ENCODE measurements at regions not wholly inside any gene's neighbourhood (a gene's known extent, or its start where the extent isn't known, plus 50 kb on each side); places are given as distances from the start of the nearest gene placed in this dataset.

GRCh38 chr3:145893331-145893730 lies 267.7 kb downstream of the PLOD2 start:
- TF ChIP-seq PAX5 (IDR thresholded peaks at IDR 0.05; ENCODE audit: insufficient read depth, low read length, severe bottlenecking) = no peak
- TF ChIP-seq POLR2AphosphoS5 (IDR thresholded peaks at IDR 0.05; ENCODE audit: low read depth, low read length) = no peak
- TF ChIP-seq TAF1 (IDR thresholded peaks at IDR 0.05; ENCODE audit: low read depth, low read length) = no peak
- no peak for TF ChIP-seq SPI1 (IDR thresholded peaks at IDR 0.05; ENCODE audit: low read depth, low read length)
- no peak for TF ChIP-seq POU2F2 (IDR thresholded peaks at IDR 0.05; ENCODE audit: low read depth, low read length)
- no peak for FAIRE-seq
- DNase-seq (ENCODE audit: insufficient read length, low spot score) = no peak

- TF ChIP-seq POLR2A (IDR thresholded peaks at IDR 0.05; ENCODE audit: low read depth, low read length) = no peak
- no peak for TF ChIP-seq POLR2AphosphoS5 (IDR thresholded peaks at IDR 0.05; ENCODE audit: low read depth, low read length)
- no peak for TF ChIP-seq POU2F2 (IDR thresholded peaks at IDR 0.05; ENCODE audit: low read depth, low read length)
- no peak for TF ChIP-seq SPI1 (IDR thresholded peaks at IDR 0.05; ENCODE audit: low read depth, low read length)
- no peak for TF ChIP-seq PAX5 (IDR thresholded peaks at IDR 0.05; ENCODE audit: insufficient read depth, low read length, severe bottlenecking)
- TF ChIP-seq TAF1 (IDR thresholded peaks at IDR 0.05; ENCODE audit: low read depth, low read length) = no peak
- no peak for FAIRE-seq
- DNase-seq (ENCODE audit: insufficient read length, low spot score) = no peak
Observed at GRCh38 chr3:145898487-145898886, 262.5 kb downstream of the PLOD2 start.

GRCh38 chr3:145899241-145899640 lies 261.7 kb downstream of the PLOD2 start:
- TF ChIP-seq TAF1 (IDR thresholded peaks at IDR 0.05; ENCODE audit: low read depth, low read length) (no peak), POLR2A (IDR thresholded peaks at IDR 0.05; ENCODE audit: low read depth, low read length) (no peak), SPI1 (IDR thresholded peaks at IDR 0.05; ENCODE audit: low read depth, low read length) (no peak)
- FAIRE-seq = no peak

GRCh38 chr3:145900056-145900829 lies 260.7 kb downstream of the PLOD2 start:
- DNase-seq (ENCODE audit: insufficient read length, low spot score) = no peak
- no peak for TF ChIP-seq PAX5 (IDR thresholded peaks at IDR 0.05; ENCODE audit: insufficient read depth, low read length, severe bottlenecking)
- TF ChIP-seq SPI1 (IDR thresholded peaks at IDR 0.05; ENCODE audit: low read depth, low read length) = no peak
- no peak for TF ChIP-seq POLR2AphosphoS5 (IDR thresholded peaks at IDR 0.05; ENCODE audit: low read depth, low read length)
- no peak for TF ChIP-seq POU2F2 (IDR thresholded peaks at IDR 0.05; ENCODE audit: low read depth, low read length)
- TF ChIP-seq TAF1 (IDR thresholded peaks at IDR 0.05; ENCODE audit: low read depth, low read length) = no peak
- TF ChIP-seq POLR2A (IDR thresholded peaks at IDR 0.05; ENCODE audit: low read depth, low read length) = no peak
- FAIRE-seq = peak; percentile 47

More at GRCh38 chr3:145899241-145899640, 261.7 kb downstream of the PLOD2 start:
- no peak for DNase-seq (ENCODE audit: insufficient read length, low spot score)

- DNase-seq (ENCODE audit: insufficient read length, low spot score) (no peak), FAIRE-seq (no peak)
- no peak for TF ChIP-seq TAF1 (IDR thresholded peaks at IDR 0.05; ENCODE audit: low read depth, low read length)
- no peak for TF ChIP-seq POLR2AphosphoS5 (IDR thresholded peaks at IDR 0.05; ENCODE audit: low read depth, low read length)
- TF ChIP-seq PAX5 (IDR thresholded peaks at IDR 0.05; ENCODE audit: insufficient read depth, low read length, severe bottlenecking) = no peak
- no peak for TF ChIP-seq SPI1 (IDR thresholded peaks at IDR 0.05; ENCODE audit: low read depth, low read length)
- no peak for TF ChIP-seq POLR2A (IDR thresholded peaks at IDR 0.05; ENCODE audit: low read depth, low read length)
- TF ChIP-seq POU2F2 (IDR thresholded peaks at IDR 0.05; ENCODE audit: low read depth, low read length) = no peak
Observed at GRCh38 chr3:145902166-145902565, 258.8 kb downstream of the PLOD2 start.

GRCh38 chr3:145903472-145904013 lies 257.4 kb downstream of the PLOD2 start:
- DNase-seq (ENCODE audit: insufficient read length, low spot score) (no peak), FAIRE-seq (no peak)
- TF ChIP-seq POU2F2 (IDR thresholded peaks at IDR 0.05; ENCODE audit: low read depth, low read length) (no peak), POLR2A (IDR thresholded peaks at IDR 0.05; ENCODE audit: low read depth, low read length) (no peak), POLR2AphosphoS5 (IDR thresholded peaks at IDR 0.05; ENCODE audit: low read depth, low read length) (no peak), SPI1 (IDR thresholded peaks at IDR 0.05; ENCODE audit: low read depth, low read length) (no peak), PAX5 (IDR thresholded peaks at IDR 0.05; ENCODE audit: insufficient read depth, low read length, severe bottlenecking) (no peak), TAF1 (IDR thresholded peaks at IDR 0.05; ENCODE audit: low read depth, low read length) (no peak)

GRCh38 chr3:145904138-145904537 lies 256.8 kb downstream of the PLOD2 start:
- FAIRE-seq (no peak), DNase-seq (ENCODE audit: insufficient read length, low spot score) (no peak)
- TF ChIP-seq SPI1 (IDR thresholded peaks at IDR 0.05; ENCODE audit: low read depth, low read length) (no peak), TAF1 (IDR thresholded peaks at IDR 0.05; ENCODE audit: low read depth, low read length) (no peak), POLR2AphosphoS5 (IDR thresholded peaks at IDR 0.05; ENCODE audit: low read depth, low read length) (no peak), POLR2A (IDR thresholded peaks at IDR 0.05; ENCODE audit: low read depth, low read length) (no peak), POU2F2 (IDR thresholded peaks at IDR 0.05; ENCODE audit: low read depth, low read length) (no peak), PAX5 (IDR thresholded peaks at IDR 0.05; ENCODE audit: insufficient read depth, low read length, severe bottlenecking) (no peak)

GRCh38 chr3:145906301-145906700 lies 254.7 kb downstream of the PLOD2 start:
- TF ChIP-seq SPI1 (IDR thresholded peaks at IDR 0.05; ENCODE audit: low read depth, low read length) = no peak
- TF ChIP-seq POLR2AphosphoS5 (IDR thresholded peaks at IDR 0.05; ENCODE audit: low read depth, low read length) = no peak
- no peak for TF ChIP-seq PAX5 (IDR thresholded peaks at IDR 0.05; ENCODE audit: insufficient read depth, low read length, severe bottlenecking)
- TF ChIP-seq TAF1 (IDR thresholded peaks at IDR 0.05; ENCODE audit: low read depth, low read length) = no peak
- TF ChIP-seq POU2F2 (IDR thresholded peaks at IDR 0.05; ENCODE audit: low read depth, low read length) = no peak
- TF ChIP-seq POLR2A (IDR thresholded peaks at IDR 0.05; ENCODE audit: low read depth, low read length) = no peak
- DNase-seq (ENCODE audit: insufficient read length, low spot score) = no peak
- FAIRE-seq = no peak

GRCh38 chr3:145906755-145907154 lies 254.2 kb downstream of the PLOD2 start:
- DNase-seq (ENCODE audit: insufficient read length, low spot score) = no peak
- no peak for FAIRE-seq
- TF ChIP-seq SPI1 (IDR thresholded peaks at IDR 0.05; ENCODE audit: low read depth, low read length) = no peak
- TF ChIP-seq TAF1 (IDR thresholded peaks at IDR 0.05; ENCODE audit: low read depth, low read length) = no peak
- TF ChIP-seq POLR2A (IDR thresholded peaks at IDR 0.05; ENCODE audit: low read depth, low read length) = no peak

- FAIRE-seq (no peak), DNase-seq (ENCODE audit: insufficient read length, low spot score) (no peak)
- TF ChIP-seq POLR2AphosphoS5 (IDR thresholded peaks at IDR 0.05; ENCODE audit: low read depth, low read length) (no peak), POLR2A (IDR thresholded peaks at IDR 0.05; ENCODE audit: low read depth, low read length) (no peak), SPI1 (IDR thresholded peaks at IDR 0.05; ENCODE audit: low read depth, low read length) (no peak)
Observed at GRCh38 chr3:145911016-145911415, 250.0 kb downstream of the PLOD2 start.

All from GM12891 (cell line).